Activated B cell treated with CpG ODN at 0.5 μM for 24 hours (primary cell): ENCODE measurements at regions not wholly inside any gene's neighbourhood (a gene's known extent, or its start where the extent isn't known, plus 50 kb on each side); places are given as distances from the start of the nearest gene placed in this dataset.

Experiments used
- ATAC-seq: fragments of 200-7000 bp; cut with Tn5 transposase; one replicate; pipeline ENCODE4 v1.10.0; 2021; ENCODE audit warnings: low read depth, mild to moderate bottlenecking, moderate library complexity
- CTCF ChIA-PET: fragments of 350-600 bp; sonication (Branson Sonifier 250); formaldehyde crosslinking; loops from one replicate; lab custom pipeline; 2021; ENCODE audit warnings: antibody characterized with exemption; lab: Charles Lee
- POLR2A ChIA-PET: fragments of 350-600 bp; sonication (Branson Sonifier 250); formaldehyde crosslinking; loops from one replicate; lab custom pipeline; 2021; ENCODE audit warnings: antibody characterized with exemption; lab: Charles Lee
- DNase-seq: peaks from one replicate; pipeline ENCODE4 v3.0.0; 2022
- H3K27ac Mint-ChIP-seq: one replicate; pipeline ENCODE4 v1.8.0; 2020; ENCODE audit warnings: mixed read lengths
- H3K27me3 Mint-ChIP-seq: one replicate; pipeline ENCODE4 v1.8.0; 2021; ENCODE audit warnings: mixed read lengths
- H3K36me3 Mint-ChIP-seq: one replicate; pipeline ENCODE4 v1.8.0; 2021; ENCODE audit warnings: low read depth, mixed read lengths
- H3K4me1 Mint-ChIP-seq: one replicate; pipeline ENCODE4 v1.8.0; 2021; ENCODE audit warnings: mixed read lengths
- H3K4me3 Mint-ChIP-seq: one replicate; pipeline ENCODE4 v1.8.0; 2020; ENCODE audit warnings: mild to moderate bottlenecking, mixed read lengths
- H3K9me3 Mint-ChIP-seq: one replicate; pipeline ENCODE4 v1.8.0; 2020; ENCODE audit warnings: mixed read lengths
- CTCF ChIP-seq: fragments of 200-600 bp; IDR thresholded peaks from one replicate; pipeline ENCODE4 v1.8.0; 2022; ENCODE audit warnings: antibody characterized with exemption, mild to moderate bottlenecking
- intact Hi-C: fragments of 100-400 bp; cut with micrococcal nuclease; formaldehyde crosslinking; loops from one replicate; pipeline ENCODE4 v1.15.1; 2024

GRCh38 chr4:107318078-107318477 is 282.0 kb upstream of the DKK2 start:
- CTCF ChIA-PET, result no interaction called here
- Mint-ChIP-seq H3K9me3 (peaks cover 7% of the 10 kb centered on the region), H3K27me3 (no peaks in the 10 kb centered on the region), H3K36me3 (no peaks in the 10 kb centered on the region), H3K4me3 (no peak overlapping the region), H3K27ac (no peak overlapping the region), H3K4me1 (no peaks in the 10 kb centered on the region)
- intact Hi-C loops, result no loop called here
- ATAC-seq (no peak), DNase-seq (no peak)
- no peak for TF ChIP-seq CTCF
- POLR2A ChIA-PET, result no interaction called here

- peaks cover 6% of the 10 kb centered on the region for H3K9me3 Mint-ChIP-seq
- ATAC-seq (no peak), DNase-seq (no peak)
- no peak for TF ChIP-seq CTCF
- intact Hi-C loops, result no loop called here
- H3K27me3 Mint-ChIP-seq, result no peaks in the 10 kb centered on the region
- no peak overlapping the region for H3K4me3 Mint-ChIP-seq
- no peaks in the 10 kb centered on the region for H3K36me3 Mint-ChIP-seq
- H3K27ac Mint-ChIP-seq, result no peak overlapping the region
- H3K4me1 Mint-ChIP-seq, result no peaks in the 10 kb centered on the region
- ChIA-PET POLR2A (no interaction called here), CTCF (no interaction called here)
Observed at GRCh38 chr4:107317611-107318010, 281.5 kb upstream of the DKK2 start.

DNA sequence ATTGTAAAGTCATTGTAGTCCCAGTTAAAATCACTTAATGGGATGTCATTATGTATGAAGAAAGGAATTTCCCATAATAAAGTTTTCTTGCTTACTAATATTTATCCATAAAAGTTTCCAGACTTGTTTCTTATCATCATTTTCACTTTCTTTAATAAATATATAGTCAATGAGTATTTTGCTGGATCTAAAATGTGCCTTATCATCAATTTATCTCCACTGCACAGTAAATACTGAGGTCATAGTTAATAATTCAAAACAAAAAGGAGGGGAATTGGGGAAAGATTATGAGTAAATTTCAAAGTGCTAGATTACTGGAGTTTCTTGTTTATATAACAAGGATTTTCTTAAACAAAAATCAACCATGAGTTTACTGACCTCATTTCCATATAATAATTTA is 279.5 kb upstream of the DKK2 start:
- no peaks in the 10 kb centered on the region for H3K27me3 Mint-ChIP-seq
- no peaks in the 10 kb centered on the region for H3K4me1 Mint-ChIP-seq
- no peaks in the 10 kb centered on the region for H3K36me3 Mint-ChIP-seq
- no peak for TF ChIP-seq CTCF
- no peak for DNase-seq
- no peak for ATAC-seq
- H3K9me3 Mint-ChIP-seq, result peaks cover 1% of the 10 kb centered on the region
- intact Hi-C loops, result no loop called here
- H3K27ac Mint-ChIP-seq, result no peak overlapping the region
- POLR2A ChIA-PET, result no interaction called here
- H3K4me3 Mint-ChIP-seq, result no peak overlapping the region
- CTCF ChIA-PET, result no interaction called here

- H3K4me3 Mint-ChIP-seq, result no peak overlapping the region
- TF ChIP-seq CTCF, result no peak
- H3K27me3 Mint-ChIP-seq, result no peaks in the 10 kb centered on the region
- ChIA-PET POLR2A (no interaction called here), CTCF (no interaction called here)
- no peaks in the 10 kb centered on the region for H3K36me3 Mint-ChIP-seq
- no peak overlapping the region for H3K27ac Mint-ChIP-seq
- H3K4me1 Mint-ChIP-seq, result no peaks in the 10 kb centered on the region
- DNase-seq, result no peak
- H3K9me3 Mint-ChIP-seq, result peaks cover 3% of the 10 kb centered on the region
- intact Hi-C loops, result no loop called here
- no peak for ATAC-seq
Observed at GRCh38 chr4:107314156-107314555, 278.0 kb upstream of the DKK2 start.

DNA sequence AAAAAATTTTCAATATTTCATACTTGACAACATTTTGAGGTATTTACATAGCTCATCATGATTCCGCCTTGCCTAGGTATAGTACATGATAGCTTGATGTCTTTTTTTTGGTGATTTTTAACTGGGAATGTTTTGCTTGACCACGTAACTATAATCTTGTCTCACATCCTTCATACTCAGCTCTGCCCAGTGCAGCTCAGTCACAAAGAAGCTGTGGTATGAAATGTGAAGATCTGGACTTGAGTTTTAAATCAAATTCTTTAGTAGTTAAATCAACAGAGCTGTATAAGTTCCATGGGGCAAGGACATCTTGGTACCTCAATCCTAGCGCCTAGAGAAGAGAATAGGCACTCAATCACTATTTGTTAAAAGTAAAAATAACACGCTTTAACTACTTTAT is 276.3 kb upstream of the DKK2 start:
- ChIA-PET POLR2A (no interaction called here), CTCF (no interaction called here)
- no peak for TF ChIP-seq CTCF
- Mint-ChIP-seq H3K27me3 (no peaks in the 10 kb centered on the region), H3K27ac (no peak overlapping the region), H3K4me1 (no peaks in the 10 kb centered on the region), H3K9me3 (peaks cover 3% of the 10 kb centered on the region), H3K36me3 (no peaks in the 10 kb centered on the region), H3K4me3 (no peak overlapping the region)
- intact Hi-C loops, result no loop called here
- DNase-seq (no peak), ATAC-seq (no peak)
